Esophagus squamous epithelium (tissue), 4 donors: ENCODE measurements at regions not wholly inside any gene's neighbourhood (a gene's known extent, or its start where the extent isn't known, plus 50 kb on each side); places are given as distances from the start of the nearest gene placed in this dataset.

ENCODE experiments used
- CTCF ChIP-seq, 6 experiments: fragments of 450-650 bp in 4 of 6; fragments of 200-600 bp in 2 of 6; sonication (generic) in 2 of 6; IDR thresholded peaks; one replicate each; pipeline ENCODE4 v1.5.1; 2016 to 2019; ENCODE audit warnings: antibody characterized with exemption in 6 of 6, mild to moderate bottlenecking in 4 of 6, moderate library complexity in 4 of 6
- POLR2A ChIP-seq, 4 donors: fragments of 450-650 bp; IDR thresholded peaks; one replicate each; pipeline ENCODE4 v1.6.1; 2017; ENCODE audit warnings: antibody characterized with exemption in 4 of 4, mild to moderate bottlenecking in 4 of 4, moderate library complexity in 3 of 4

DNA sequence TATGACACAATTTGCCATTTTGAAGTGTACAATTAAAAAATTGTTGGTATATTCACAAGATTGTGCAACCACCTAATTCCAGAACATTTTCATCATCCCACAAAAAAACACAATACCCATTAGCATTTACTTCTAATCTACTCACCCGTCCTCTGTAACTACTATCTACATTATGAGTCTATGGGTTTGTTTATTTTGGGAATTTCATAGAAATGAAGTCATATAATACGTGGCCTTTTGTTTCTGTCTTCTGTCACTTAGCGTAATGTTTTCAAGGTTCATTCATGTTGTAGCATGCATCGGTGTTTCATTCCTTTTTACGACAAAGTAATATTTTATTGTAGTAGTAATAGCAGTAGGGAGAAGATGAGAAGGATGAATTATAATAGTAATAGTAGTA is 55.2 kb upstream of the CNTN6 start:
- TF ChIP-seq CTCF (IDR thresholded peaks at IDR 0.05) (no peak), POLR2A (IDR thresholded peaks at IDR 0.05) (no peak)
